ENCODE measurements at regions not wholly inside any gene's neighbourhood (a gene's known extent, or its start where the extent isn't known, plus 50 kb on each side); places are given as distances from the start of the nearest gene placed in this dataset.

- TF ChIP-seq CTCF (conservative IDR thresholded peaks at IDR 0.05; ENCODE audit: low read length) (no peak), EZH2phosphoT487 (IDR thresholded peaks at IDR 0.05; ENCODE audit: borderline replicate concordance, low read depth, low read length) (no peak)
Observed at GRCh38 chr1:106753066-106753465, 303.4 kb upstream of the PRMT6 start.

Measured in OCI-LY7 (cell line).